NCI-H748 (cell line): ENCODE measurements at regions not wholly inside any gene's neighbourhood (a gene's known extent, or its start where the extent isn't known, plus 50 kb on each side); places are given as distances from the start of the nearest gene placed in this dataset.
"Not testable (repeated sequence)": the region's sequence is repeated elsewhere in the genome, so short reads cannot be mapped to it uniquely, and the experiment has no call there.

ENCODE experiments used
- DNase-seq: peaks from one replicate; lab custom pipeline; 2025; ENCODE audit not compliant: unreplicated experiment; lab: John Stamatoyannopoulos, UW

- peak; percentile 3 for DNase-seq
Observed at GRCh38 chr7:81887098-81888090, 117.5 kb upstream of the HGF start.

GRCh38 chr7:81886211-81886764, 116.4 kb upstream of the HGF start:
- no peak for DNase-seq

GRCh38 chr7:81884817-81885216, 115.0 kb upstream of the HGF start:
- DNase-seq: no peak

GRCh38 chr7:81883801-81884393, 114.0 kb upstream of the HGF start:
- no peak for DNase-seq

- no peak for DNase-seq
Observed at GRCh38 chr7:81882086-81882485, 112.2 kb upstream of the HGF start.

- no peak for DNase-seq
Observed at GRCh38 chr7:81877890-81878289, 108.0 kb upstream of the HGF start.

- DNase-seq: no peak
Observed at GRCh38 chr7:81873559-81873958, 103.7 kb upstream of the HGF start.

GRCh38 chr7:81871606-81872265, 101.9 kb upstream of the HGF start:
- no peak for DNase-seq

- DNase-seq: no peak
Observed at GRCh38 chr7:81870608-81871007, 100.8 kb upstream of the HGF start.

- no peak for DNase-seq
Observed at GRCh38 chr7:81869670-81870069, 99.8 kb upstream of the HGF start.

GRCh38 chr7:81865754-81866153, 95.9 kb upstream of the HGF start:
- DNase-seq: no peak

- no peak for DNase-seq
Observed at GRCh38 chr7:81859433-81859832, 89.6 kb upstream of the HGF start.

GRCh38 chr7:81858820-81859219, 89.0 kb upstream of the HGF start:
- not testable (repeated sequence) for DNase-seq

GRCh38 chr7:81857385-81857784, 87.5 kb upstream of the HGF start:
- DNase-seq: no peak

- no peak for DNase-seq
Observed at GRCh38 chr7:81854518-81854917, 84.7 kb upstream of the HGF start.

- no peak for DNase-seq
Observed at GRCh38 chr7:81852701-81853100, 82.9 kb upstream of the HGF start.

- DNase-seq: no peak
Observed at GRCh38 chr7:81851413-81851812, 81.6 kb upstream of the HGF start.

GRCh38 chr7:81846398-81846797, 76.6 kb upstream of the HGF start:
- no peak for DNase-seq

GRCh38 chr7:81845744-81846241, 75.9 kb upstream of the HGF start:
- DNase-seq: peak; percentile 43

- DNase-seq: not testable (repeated sequence)
Observed at GRCh38 chr7:81843657-81844056, 73.8 kb upstream of the HGF start.

- no peak for DNase-seq
Observed at GRCh38 chr7:81842361-81842760, 72.5 kb upstream of the HGF start.
